HUES6 (cell line): ENCODE measurements at regions not wholly inside any gene's neighbourhood (a gene's known extent, or its start where the extent isn't known, plus 50 kb on each side); places are given as distances from the start of the nearest gene placed in this dataset.
"Not testable (repeated sequence)": the region's sequence is repeated elsewhere in the genome, so short reads cannot be mapped to it uniquely, and the experiment has no call there.

Experiments used
- H3K27ac ChIP-seq: 2 replicates; pipeline ENCODE4 v1.7.0; 2013; ENCODE audit warnings: low read depth, mild to moderate bottlenecking, low read length, inconsistent platforms
- H3K27me3 ChIP-seq: 2 replicates; pipeline ENCODE4 v1.6.1; 2013; ENCODE audit warnings: low read length; ENCODE audit not compliant: control insufficient read depth, insufficient read depth
- H3K36me3 ChIP-seq: 2 replicates; pipeline ENCODE4 v1.6.1; 2013; ENCODE audit warnings: low read length; ENCODE audit not compliant: control insufficient read depth, insufficient read depth
- H3K4me1 ChIP-seq: 2 replicates; pipeline ENCODE4 v1.6.1; 2013; ENCODE audit warnings: low read length; ENCODE audit not compliant: control insufficient read depth, insufficient read depth
- H3K4me3 ChIP-seq: 2 replicates; pipeline ENCODE4 v1.5.1; 2013; ENCODE audit warnings: low read depth, low read length
- H3K9ac ChIP-seq: one replicate; pipeline ENCODE4 v1.6.1; 2013; ENCODE audit warnings: mild to moderate bottlenecking, low read length
- H3K9me3 ChIP-seq: 2 replicates; pipeline ENCODE4 v1.6.1; 2013; ENCODE audit warnings: low read depth, low read length; ENCODE audit not compliant: control insufficient read depth, insufficient read depth

DNA sequence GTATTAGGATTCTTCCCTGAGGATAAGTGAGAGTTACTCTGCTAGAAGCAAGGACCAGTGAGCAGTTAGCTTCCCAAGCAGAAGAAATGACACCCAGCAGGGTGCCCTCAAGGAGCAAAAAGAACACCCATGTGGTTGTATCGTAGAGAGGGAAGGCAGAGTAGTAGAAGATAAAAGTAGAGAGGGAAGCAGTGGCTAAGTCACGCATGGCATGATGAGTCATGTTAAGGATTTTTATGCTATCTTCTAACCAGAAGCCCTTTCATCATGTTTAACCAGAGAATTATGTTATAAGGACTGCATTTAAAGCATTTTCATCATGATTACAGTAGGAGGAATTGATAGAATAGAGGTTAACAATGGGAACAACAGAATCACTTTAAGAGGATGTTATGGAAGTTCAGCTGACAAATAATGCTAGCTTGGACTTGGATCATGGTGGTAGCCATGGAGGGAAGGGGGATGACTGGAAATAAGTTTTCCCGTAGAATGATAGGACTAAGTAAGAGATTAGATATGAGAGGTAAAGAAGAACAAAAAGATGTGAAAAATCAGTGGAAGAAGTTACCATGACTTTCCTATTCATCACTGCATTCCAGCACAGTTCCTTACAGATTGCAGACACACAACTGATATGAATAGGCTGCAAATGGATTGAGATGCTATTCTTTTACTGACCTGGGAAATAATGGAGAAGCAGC, 383.5 kb upstream of the INTU start:
- H3K36me3 ChIP-seq, result no peaks in the 10 kb centered on the region
- no peaks in the 10 kb centered on the region for H3K4me1 ChIP-seq
- H3K27me3 ChIP-seq, result no peaks in the 10 kb centered on the region
- H3K9ac ChIP-seq, result no peak overlapping the region
- H3K27ac ChIP-seq, result no peak overlapping the region
- H3K4me3 ChIP-seq, result no peak overlapping the region
- no peaks in the 10 kb centered on the region for H3K9me3 ChIP-seq

DNA sequence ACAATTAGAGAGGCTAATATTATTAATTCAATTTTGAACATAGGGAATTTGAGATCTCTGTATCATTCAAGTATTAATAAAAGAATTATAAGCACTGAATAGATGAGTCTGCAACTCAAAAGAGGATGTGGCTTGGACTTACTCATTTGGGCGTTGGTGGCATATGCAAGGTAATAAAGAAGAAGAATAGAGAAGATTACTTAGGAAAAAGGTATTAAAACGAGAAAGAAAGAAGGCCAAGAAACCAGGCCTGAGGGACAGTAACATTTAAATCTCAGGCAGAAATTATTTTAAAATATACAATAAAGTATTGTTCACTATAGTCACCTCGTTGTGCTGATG, 383.0 kb upstream of the INTU start:
- Histone ChIP-seq H3K27me3 (no peaks in the 10 kb centered on the region), H3K27ac (no peak overlapping the region), H3K4me1 (no peaks in the 10 kb centered on the region), H3K36me3 (no peaks in the 10 kb centered on the region), H3K9me3 (no peaks in the 10 kb centered on the region), H3K9ac (no peak overlapping the region), H3K4me3 (no peak overlapping the region)

DNA sequence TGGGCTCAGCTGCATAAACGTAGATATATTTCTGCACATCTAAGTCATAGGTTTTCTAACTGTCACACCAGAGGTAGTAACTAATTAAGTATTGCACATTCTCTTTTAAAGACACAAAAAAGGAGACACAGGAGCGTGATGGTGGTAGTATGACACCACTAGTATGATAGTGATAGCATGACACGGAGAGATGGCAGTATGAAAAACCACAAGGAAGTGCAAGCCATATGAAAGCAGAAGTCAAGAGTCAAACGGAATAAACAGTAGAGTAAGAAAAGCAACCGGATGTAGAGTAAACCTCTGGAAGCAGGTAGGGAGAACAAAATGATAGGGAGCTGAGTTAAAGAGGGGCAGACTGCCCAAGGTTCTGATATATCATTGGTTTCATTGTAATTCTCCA, 382.2 kb upstream of the INTU start:
- H3K4me3 ChIP-seq, result no peak overlapping the region
- no peak overlapping the region for H3K9ac ChIP-seq
- H3K36me3 ChIP-seq, result no peaks in the 10 kb centered on the region
- no peaks in the 10 kb centered on the region for H3K4me1 ChIP-seq
- H3K27me3 ChIP-seq, result no peaks in the 10 kb centered on the region
- no peaks in the 10 kb centered on the region for H3K9me3 ChIP-seq
- H3K27ac ChIP-seq, result no peak overlapping the region

DNA sequence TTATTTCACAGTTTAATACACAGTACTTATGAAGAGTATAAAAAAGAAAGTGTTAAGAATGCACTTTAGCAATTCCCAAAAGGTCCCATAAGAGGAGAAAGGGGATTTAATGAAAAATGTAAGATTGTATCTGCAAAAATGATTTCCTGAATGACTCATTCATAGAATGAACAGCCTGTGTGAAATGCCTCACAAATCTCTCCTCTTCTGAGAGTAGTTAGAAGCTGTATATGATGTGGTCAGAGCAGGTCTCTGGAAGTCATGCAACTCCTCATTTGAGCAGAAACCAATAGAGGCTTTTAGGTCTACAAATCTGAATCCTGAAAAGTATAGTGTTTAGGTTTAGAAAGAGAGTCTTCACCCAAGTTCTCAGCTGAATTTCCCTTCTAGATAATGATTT, 381.3 kb upstream of the INTU start:
- H3K9ac ChIP-seq, result no peak overlapping the region
- no peak overlapping the region for H3K27ac ChIP-seq
- H3K27me3 ChIP-seq, result no peaks in the 10 kb centered on the region
- no peaks in the 10 kb centered on the region for H3K4me1 ChIP-seq
- H3K36me3 ChIP-seq, result no peaks in the 10 kb centered on the region
- H3K9me3 ChIP-seq, result no peaks in the 10 kb centered on the region
- no peak overlapping the region for H3K4me3 ChIP-seq

DNA sequence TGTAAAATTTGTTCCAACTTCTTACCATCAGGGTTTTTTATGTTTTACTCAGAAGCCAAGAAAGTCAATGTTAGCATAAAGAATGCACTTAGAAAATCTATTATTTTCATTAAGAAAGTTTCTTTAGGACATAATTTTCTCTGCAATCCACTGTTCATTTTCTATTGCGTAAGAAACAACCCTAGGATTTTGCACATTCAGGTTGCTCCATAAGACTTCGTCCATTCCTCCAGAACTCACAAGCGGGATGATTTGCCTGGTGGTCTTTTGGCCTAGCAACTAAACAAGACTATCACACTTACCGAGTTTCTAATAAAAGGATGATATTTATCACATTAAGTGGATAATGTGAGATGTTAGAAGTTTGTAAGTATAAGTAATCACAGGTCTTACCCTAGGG, 376.3 kb upstream of the INTU start:
- Histone ChIP-seq H3K27me3 (no peaks in the 10 kb centered on the region), H3K36me3 (no peaks in the 10 kb centered on the region), H3K4me3 (no peak overlapping the region), H3K9ac (no peak overlapping the region), H3K27ac (no peak overlapping the region), H3K9me3 (no peaks in the 10 kb centered on the region), H3K4me1 (no peaks in the 10 kb centered on the region)

DNA sequence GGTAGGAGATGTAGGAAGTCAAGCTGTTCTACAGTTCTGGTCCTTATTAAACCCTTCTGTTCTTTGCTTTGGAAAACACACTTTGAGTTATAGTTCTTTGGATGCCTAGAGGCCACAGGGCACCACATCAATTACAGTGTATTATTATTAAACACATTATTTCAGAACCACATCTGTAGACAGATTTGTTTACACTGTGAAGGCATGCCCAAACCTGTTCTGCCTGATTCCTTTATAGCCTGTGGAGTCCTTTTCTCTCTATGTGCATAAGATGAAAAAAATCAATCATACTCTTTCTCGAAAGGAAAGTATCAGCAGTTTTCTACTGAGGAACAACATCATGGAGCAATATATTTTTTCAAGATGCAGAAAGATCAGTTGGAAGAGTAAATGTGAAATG, 371.3 kb upstream of the INTU start:
- no peaks in the 10 kb centered on the region for H3K27me3 ChIP-seq
- H3K27ac ChIP-seq, result no peak overlapping the region
- H3K4me1 ChIP-seq, result no peaks in the 10 kb centered on the region
- no peak overlapping the region for H3K9ac ChIP-seq
- H3K9me3 ChIP-seq, result no peaks in the 10 kb centered on the region
- no peak overlapping the region for H3K4me3 ChIP-seq
- H3K36me3 ChIP-seq, result no peaks in the 10 kb centered on the region

DNA sequence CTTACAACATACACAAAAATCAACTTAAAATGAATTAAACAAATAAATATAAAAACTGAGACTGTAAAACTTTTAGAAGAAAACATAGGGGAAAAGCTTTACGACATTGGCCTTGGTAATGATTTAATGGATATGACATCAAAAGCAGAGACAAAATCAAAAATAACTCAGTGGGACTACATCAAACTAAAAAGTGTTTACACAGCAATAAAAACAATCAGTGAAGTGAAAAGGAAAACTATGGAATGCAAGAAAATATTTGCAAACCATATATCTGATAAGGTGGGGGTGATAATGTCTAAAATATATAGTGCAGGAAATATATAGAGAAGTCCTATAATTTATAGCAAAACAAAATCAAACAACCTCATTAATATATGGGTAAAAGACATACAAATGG, 364.4 kb upstream of the INTU start:
- no peaks in the 10 kb centered on the region for H3K36me3 ChIP-seq

DNA sequence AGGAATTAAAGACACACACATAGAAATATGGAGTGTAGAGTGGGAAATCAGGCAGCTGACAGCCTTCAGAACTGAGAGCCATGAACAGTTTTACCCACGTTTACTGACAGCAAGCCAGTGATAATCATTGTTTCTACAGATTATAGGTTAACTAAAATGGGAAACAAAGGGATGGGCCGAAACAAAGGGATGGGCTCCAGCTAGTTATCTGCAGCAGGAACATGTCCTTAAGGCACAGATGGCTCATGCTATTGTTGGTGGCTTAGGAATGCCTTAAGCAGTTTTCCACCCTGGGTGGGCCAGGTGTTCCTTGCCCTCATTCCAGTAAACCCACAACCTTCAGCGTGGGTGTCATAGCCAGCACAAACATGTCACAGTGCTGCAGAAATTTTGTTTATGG, 355.7 kb upstream of the INTU start:
- not testable (repeated sequence) for H3K9ac ChIP-seq, H3K4me3 ChIP-seq, H3K36me3 ChIP-seq, H3K27ac ChIP-seq, H3K27me3 ChIP-seq, H3K4me1 ChIP-seq
- H3K9me3 ChIP-seq, result peaks cover 43% of the 10 kb centered on the region

More for the DNA sequence above, 364.4 kb upstream of the INTU start:
- H3K27ac ChIP-seq, result no peak overlapping the region
- no peaks in the 10 kb centered on the region for H3K27me3 ChIP-seq
- no peak overlapping the region for H3K4me3 ChIP-seq
- no peak overlapping the region for H3K9ac ChIP-seq
- peaks cover 25% of the 10 kb centered on the region for H3K9me3 ChIP-seq
- H3K4me1 ChIP-seq, result no peaks in the 10 kb centered on the region

DNA sequence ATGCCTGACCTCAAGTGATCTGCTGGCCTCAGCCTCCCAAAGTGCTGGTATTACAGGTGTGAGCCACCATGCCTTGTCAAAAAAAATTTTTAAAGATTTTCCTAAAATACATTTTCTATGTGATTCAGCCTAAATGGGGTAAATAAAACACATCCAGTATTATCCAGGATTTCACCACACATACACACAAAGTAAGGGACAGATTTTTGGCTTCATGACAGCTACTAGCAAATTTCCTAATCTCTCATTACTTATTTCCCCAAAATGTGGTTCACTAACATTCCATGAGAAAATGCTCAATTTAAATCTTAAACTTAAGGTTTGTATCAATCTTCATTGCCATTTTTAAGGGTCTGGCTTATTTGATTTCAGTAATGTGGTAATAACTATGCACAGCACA, 348.5 kb upstream of the INTU start:
- Histone ChIP-seq H3K9me3 (no peaks in the 10 kb centered on the region), H3K4me3 (no peak overlapping the region), H3K27me3 (no peaks in the 10 kb centered on the region), H3K36me3 (no peaks in the 10 kb centered on the region), H3K27ac (no peak overlapping the region), H3K4me1 (no peaks in the 10 kb centered on the region), H3K9ac (no peak overlapping the region)

DNA sequence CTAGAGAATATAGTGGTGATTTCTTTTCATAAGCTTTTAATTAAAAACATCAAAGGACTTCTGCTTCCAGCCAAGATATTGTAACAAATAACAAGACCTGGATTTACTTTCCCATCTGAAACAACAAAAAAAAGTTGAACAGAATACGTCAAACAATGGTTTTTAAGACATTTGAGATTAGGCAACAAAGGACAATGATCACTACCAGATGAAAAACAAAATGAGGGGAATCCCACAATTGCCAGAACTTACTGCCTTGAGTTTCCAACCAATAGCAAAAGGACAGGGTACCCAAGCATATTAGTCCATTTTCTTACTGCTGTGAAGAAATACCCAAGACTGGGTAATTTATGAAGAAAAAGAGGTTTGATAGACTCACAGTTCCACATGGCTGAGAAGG, 341.4 kb upstream of the INTU start:
- Histone ChIP-seq H3K9me3 (peaks cover 28% of the 10 kb centered on the region), H3K36me3 (no peaks in the 10 kb centered on the region), H3K4me1 (no peaks in the 10 kb centered on the region), H3K9ac (no peak overlapping the region), H3K27me3 (no peaks in the 10 kb centered on the region), H3K27ac (no peak overlapping the region), H3K4me3 (no peak overlapping the region)

DNA sequence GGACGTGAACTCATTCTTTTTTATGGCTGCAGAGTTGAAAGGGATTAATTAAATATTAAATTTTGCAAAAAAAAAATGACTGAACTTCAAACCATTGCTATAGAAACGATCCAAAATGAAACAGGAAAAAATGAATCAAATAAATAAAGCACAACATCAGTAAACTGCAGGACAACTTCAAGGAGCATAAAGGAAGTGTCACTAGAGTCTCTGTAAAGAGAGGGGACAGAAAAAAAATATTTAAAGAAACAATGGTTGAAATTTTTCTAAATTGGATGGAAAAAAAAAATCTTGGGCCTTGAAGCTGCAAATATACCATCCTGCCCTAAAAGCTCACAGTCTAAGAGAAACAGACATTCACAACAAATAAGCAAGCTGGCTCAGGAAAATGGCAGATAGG, 339.3 kb upstream of the INTU start:
- no peak overlapping the region for H3K9ac ChIP-seq
- no peaks in the 10 kb centered on the region for H3K27me3 ChIP-seq
- no peaks in the 10 kb centered on the region for H3K36me3 ChIP-seq
- H3K4me1 ChIP-seq, result no peaks in the 10 kb centered on the region
- peaks cover 35% of the 10 kb centered on the region for H3K9me3 ChIP-seq
- no peak overlapping the region for H3K4me3 ChIP-seq
- H3K27ac ChIP-seq, result no peak overlapping the region

DNA sequence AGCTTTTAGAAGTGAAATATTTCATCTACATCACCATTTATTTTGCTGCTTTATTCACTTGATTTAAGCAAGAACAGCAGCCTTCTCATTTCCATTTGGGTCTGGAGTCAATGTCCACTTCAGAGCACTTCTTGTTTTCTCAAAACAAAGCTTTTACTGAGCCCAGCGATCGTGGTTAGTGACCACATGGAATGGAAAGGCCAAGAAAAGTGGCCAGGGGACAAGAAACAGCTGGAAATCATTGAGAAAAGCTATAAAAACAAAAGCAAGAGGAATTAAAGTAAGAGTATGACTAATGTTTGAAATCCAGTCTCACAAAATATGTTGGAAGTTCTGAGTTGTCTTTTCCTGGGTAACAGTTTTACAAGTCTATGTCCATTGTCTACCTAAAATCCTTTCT, 328.4 kb upstream of the INTU start:
- peaks cover 7% of the 10 kb centered on the region for H3K9me3 ChIP-seq
- H3K4me3 ChIP-seq, result no peak overlapping the region
- no peaks in the 10 kb centered on the region for H3K4me1 ChIP-seq
- H3K27ac ChIP-seq, result no peak overlapping the region
- no peaks in the 10 kb centered on the region for H3K27me3 ChIP-seq
- no peaks in the 10 kb centered on the region for H3K36me3 ChIP-seq
- no peak overlapping the region for H3K9ac ChIP-seq
